Karpas-422 (cell line): ENCODE measurements at regions not wholly inside any gene's neighbourhood (a gene's known extent, or its start where the extent isn't known, plus 50 kb on each side); places are given as distances from the start of the nearest gene placed in this dataset.
A peak's percentile ranks its signal among the peaks of the same experiment; 100 is the strongest.

Experiments
- DNase-seq: peaks from one replicate; pipeline ENCODE4 v3.0.0-alpha.2; 2015
- H2AFZ ChIP-seq: fragments of 200-600 bp; sonication (generic); 2 replicates; pipeline ENCODE4 v1.6.1; 2014; ENCODE audit warnings: antibody characterized with exemption, low read length, mixed read lengths
- H3K27ac ChIP-seq: fragments of 200-600 bp; sonication (generic); 2 replicates; pipeline ENCODE4 v1.5.1; 2014; ENCODE audit warnings: mild to moderate bottlenecking, low read length, moderate library complexity
- H3K27me3 ChIP-seq: fragments of 200-600 bp; sonication (generic); 2 replicates; pipeline ENCODE4 v1.6.1; 2014; ENCODE audit warnings: low read length, mixed read lengths
- H3K36me3 ChIP-seq: fragments of 200-600 bp; sonication (generic); 2 replicates; pipeline ENCODE4 v1.6.1; 2014; ENCODE audit warnings: low read length, mixed read lengths; ENCODE audit not compliant: insufficient read depth
- H3K4me1 ChIP-seq: fragments of 200-600 bp; sonication (generic); 2 replicates; pipeline ENCODE4 v1.6.1; 2014; ENCODE audit warnings: mild to moderate bottlenecking, low read length, mixed read lengths
- H3K4me2 ChIP-seq: fragments of 200-600 bp; sonication (generic); 2 replicates; pipeline ENCODE4 v1.6.1; 2014; ENCODE audit warnings: low read length, low read depth, mild to moderate bottlenecking; ENCODE audit not compliant: poor library complexity, severe bottlenecking
- H3K4me3 ChIP-seq: fragments of 200-600 bp; sonication (generic); 2 replicates; pipeline ENCODE4 v1.5.1; 2014; ENCODE audit warnings: mild to moderate bottlenecking, antibody characterized with exemption, low read length, mixed read lengths
- H3K79me2 ChIP-seq: fragments of 200-600 bp; sonication (generic); 2 replicates; pipeline ENCODE4 v1.6.1; 2014; ENCODE audit warnings: mild to moderate bottlenecking, low read length, mixed read lengths
- H3K9ac ChIP-seq: fragments of 200-600 bp; sonication (generic); 2 replicates; pipeline ENCODE4 v1.6.0; 2014; ENCODE audit warnings: low read length
- H3K9me2 ChIP-seq: fragments of 200-600 bp; sonication (generic), shearing (Covaris generic); replicated peaks from 2 replicates; pipeline ENCODE4 v1.6.0; 2014; ENCODE audit warnings: mild to moderate bottlenecking, low read length, moderate library complexity; ENCODE audit not compliant: insufficient read depth
- H3K9me3 ChIP-seq: fragments of 300-700, 200-600 bp; sonication (generic); 2 replicates; pipeline ENCODE4 v1.6.1; 2014; ENCODE audit warnings: low read length, mixed read lengths
- H4K20me1 ChIP-seq: fragments of 200-600 bp; sonication (generic); 2 replicates; pipeline ENCODE4 v1.6.1; 2014; ENCODE audit warnings: mild to moderate bottlenecking, antibody characterized with exemption, low read length, low read depth; ENCODE audit not compliant: insufficient read depth

DNA sequence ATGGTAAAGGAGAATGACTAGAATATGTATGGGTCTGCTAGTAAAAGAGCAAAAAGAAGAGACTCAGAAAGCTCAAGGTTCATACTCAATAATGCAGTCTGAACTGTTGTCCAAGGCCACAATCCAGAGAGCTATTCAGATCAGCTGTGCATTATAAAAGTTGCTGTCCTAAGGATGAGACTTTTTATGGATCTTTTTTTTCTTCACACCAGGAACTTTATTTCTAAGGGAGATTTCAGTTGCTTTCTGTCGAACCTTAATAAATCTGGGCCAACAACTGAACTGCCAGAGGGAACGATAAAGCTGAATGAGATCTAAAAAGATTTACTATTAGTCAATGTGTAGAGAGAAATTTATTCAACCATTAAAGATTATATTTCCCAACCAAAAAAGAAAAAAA lies 948.3 kb upstream of the NOVA1 start:
- Histone ChIP-seq H3K36me3 (no peaks in the 10 kb centered on the region), H3K9me3 (peaks cover 55% of the 10 kb centered on the region), H3K4me3 (no peak overlapping the region), H3K79me2 (no peaks in the 10 kb centered on the region), H3K9ac (no peak overlapping the region), H3K4me1 (no peaks in the 10 kb centered on the region), H4K20me1 (no peaks in the 10 kb centered on the region), H3K27me3 (no peaks in the 10 kb centered on the region), H3K27ac (no peak overlapping the region), H3K4me2 (no peak overlapping the region), H3K9me2 (no peaks in the 10 kb centered on the region), H2AFZ (no peak overlapping the region)
- DNase-seq = no peak

DNA sequence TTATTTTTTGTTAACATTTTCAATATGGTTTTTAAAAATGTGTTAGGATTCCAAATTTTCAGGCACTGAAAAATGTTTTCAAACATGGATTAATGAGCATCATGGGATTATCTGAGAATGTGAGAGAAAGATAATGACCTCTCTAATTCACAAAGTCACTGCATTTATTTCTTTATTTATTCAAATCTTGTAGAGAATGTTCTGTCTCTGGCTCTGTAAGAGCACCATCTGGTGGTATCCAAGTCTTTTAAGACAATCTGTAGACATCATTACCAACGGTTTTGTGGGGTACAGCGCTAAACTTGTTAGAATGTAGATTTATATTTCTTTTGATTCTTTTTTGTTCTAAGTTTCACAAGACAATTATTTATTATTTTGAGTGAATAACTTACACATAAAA lies 956.0 kb upstream of the NOVA1 start:
- no peak for DNase-seq
- Histone ChIP-seq H3K27ac (no peak overlapping the region), H3K4me1 (no peaks in the 10 kb centered on the region), H3K9me2 (no peaks in the 10 kb centered on the region), H3K4me3 (no peak overlapping the region), H3K27me3 (no peaks in the 10 kb centered on the region), H3K36me3 (no peaks in the 10 kb centered on the region), H4K20me1 (no peaks in the 10 kb centered on the region), H3K9ac (no peak overlapping the region), H3K4me2 (no peak overlapping the region), H2AFZ (no peak overlapping the region), H3K9me3 (peaks cover 68% of the 10 kb centered on the region), H3K79me2 (no peaks in the 10 kb centered on the region)

DNA sequence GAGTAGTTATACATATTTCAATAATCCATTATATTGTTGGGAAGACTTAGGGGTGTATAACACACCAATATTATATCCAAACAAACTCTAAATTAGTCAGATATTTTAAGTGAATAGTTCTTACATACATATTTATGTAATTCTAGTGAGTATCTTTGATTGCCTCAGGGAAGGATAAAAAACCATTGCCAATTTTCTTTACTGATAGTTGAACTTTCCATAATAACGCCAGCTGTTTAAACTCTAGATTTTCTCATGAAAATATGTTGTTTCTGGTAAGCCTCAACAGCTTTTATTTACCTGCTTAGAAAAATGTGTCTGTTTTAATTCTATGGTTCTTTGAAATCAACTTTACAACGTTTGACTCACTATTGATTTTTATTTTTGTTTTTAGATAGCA lies 959.6 kb upstream of the NOVA1 start:
- Histone ChIP-seq H3K79me2 (no peaks in the 10 kb centered on the region), H3K27ac (no peak overlapping the region), H3K9me3 (peaks cover 78% of the 10 kb centered on the region), H3K4me3 (no peak overlapping the region), H3K9me2 (no peaks in the 10 kb centered on the region), H3K36me3 (no peaks in the 10 kb centered on the region), H2AFZ (no peak overlapping the region), H3K9ac (no peak overlapping the region), H3K27me3 (no peaks in the 10 kb centered on the region), H3K4me2 (no peak overlapping the region), H3K4me1 (no peaks in the 10 kb centered on the region), H4K20me1 (no peaks in the 10 kb centered on the region)
- DNase-seq = no peak

DNA sequence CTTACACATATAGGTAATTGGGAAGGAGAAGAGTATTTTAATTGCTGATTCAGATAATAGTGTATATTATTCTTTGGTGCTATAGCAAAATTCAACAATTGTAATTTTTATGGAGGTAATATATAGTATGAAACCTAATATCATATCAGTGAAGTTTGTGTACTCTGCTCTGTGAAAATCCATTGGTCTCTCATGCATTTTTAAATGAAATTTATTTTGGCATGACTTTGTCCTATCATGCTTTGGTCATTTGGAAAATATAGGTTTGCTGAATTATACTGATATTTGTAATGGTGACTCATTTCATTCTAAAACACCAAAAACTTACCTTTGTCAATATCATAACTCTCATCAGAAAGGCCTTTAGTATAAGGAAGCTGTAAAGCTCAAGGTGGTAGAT lies 962.0 kb upstream of the NOVA1 start:
- no peaks in the 10 kb centered on the region for H3K79me2 ChIP-seq

DNA sequence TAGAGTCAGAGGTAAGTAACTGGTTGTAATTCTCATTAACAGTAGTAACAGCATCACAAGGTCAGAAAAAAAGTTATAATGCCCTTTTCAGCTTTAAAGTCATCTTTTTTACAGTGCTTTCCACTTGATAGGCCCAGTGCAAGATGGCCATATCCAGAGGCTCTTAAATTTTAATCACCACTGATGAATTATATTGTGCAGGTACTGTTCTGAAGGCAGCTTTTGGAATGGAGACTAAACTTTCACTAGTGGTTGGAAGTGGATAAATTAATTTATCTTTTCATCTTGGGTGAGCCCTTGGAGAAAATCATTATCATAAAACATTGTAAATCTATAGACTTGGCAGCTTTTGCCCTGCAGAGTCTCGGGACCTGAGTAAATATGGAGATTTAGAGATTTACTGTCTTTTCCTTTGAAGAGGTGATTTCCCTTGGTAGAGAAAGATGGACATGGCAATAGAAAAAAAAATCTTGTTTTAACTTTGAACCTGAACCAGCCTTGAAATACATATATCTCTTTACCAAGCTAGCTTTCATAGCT lies 969.1 kb upstream of the NOVA1 start:
- no peak overlapping the region for H3K9ac ChIP-seq
- H3K36me3 ChIP-seq = no peaks in the 10 kb centered on the region

More for the DNA sequence above, 962.0 kb upstream of the NOVA1 start:
- Histone ChIP-seq H3K9me2 (no peaks in the 10 kb centered on the region), H3K4me2 (no peak overlapping the region), H3K27ac (no peak overlapping the region), H3K4me1 (no peaks in the 10 kb centered on the region), H3K27me3 (no peaks in the 10 kb centered on the region), H3K36me3 (no peaks in the 10 kb centered on the region), H3K4me3 (no peak overlapping the region; the same call in 1 of the 2 replicates), H4K20me1 (no peaks in the 10 kb centered on the region), H2AFZ (no peak overlapping the region), H3K9ac (no peak overlapping the region), H3K9me3 (peaks cover 78% of the 10 kb centered on the region)
- DNase-seq = no peak

DNA sequence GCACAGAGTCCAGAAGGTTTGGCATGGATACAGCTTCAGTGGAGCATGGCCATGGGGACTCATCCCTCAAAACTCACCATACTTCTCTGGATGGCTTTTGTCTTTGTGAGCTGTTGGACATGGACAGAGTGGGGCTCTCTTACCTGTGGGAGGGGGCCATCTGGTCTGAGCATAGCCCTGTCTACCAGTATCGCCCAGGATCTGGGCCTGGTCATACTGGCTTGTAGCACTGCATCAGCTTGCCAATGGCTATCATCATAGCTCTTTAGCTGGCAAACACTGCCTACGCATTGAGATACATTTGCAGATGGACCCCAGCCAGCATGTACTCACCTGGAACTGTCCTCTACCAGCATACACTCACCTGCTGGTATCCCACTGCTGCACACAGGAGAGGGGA lies 975.2 kb upstream of the NOVA1 start:
- H3K27me3 ChIP-seq = no peaks in the 10 kb centered on the region
- H3K36me3 ChIP-seq = no peaks in the 10 kb centered on the region
- no peaks in the 10 kb centered on the region for H3K4me1 ChIP-seq
- no peaks in the 10 kb centered on the region for H3K9me2 ChIP-seq
- H3K4me3 ChIP-seq = no peak overlapping the region
- H3K9me3 ChIP-seq = peaks cover 70% of the 10 kb centered on the region
- no peaks in the 10 kb centered on the region for H3K79me2 ChIP-seq
- H2AFZ ChIP-seq = no peak overlapping the region
- no peak overlapping the region for H3K27ac ChIP-seq
- DNase-seq = no peak
- no peak overlapping the region for H3K4me2 ChIP-seq
- H4K20me1 ChIP-seq = no peaks in the 10 kb centered on the region
- H3K9ac ChIP-seq = no peak overlapping the region

More for the DNA sequence above, 969.1 kb upstream of the NOVA1 start:
- Histone ChIP-seq H2AFZ (no peak overlapping the region), H3K4me2 (no peak overlapping the region), H3K9me2 (no peaks in the 10 kb centered on the region), H3K27me3 (no peaks in the 10 kb centered on the region), H3K4me1 (no peaks in the 10 kb centered on the region), H3K4me3 (no peak overlapping the region), H3K27ac (no peak overlapping the region), H4K20me1 (no peaks in the 10 kb centered on the region), H3K9me3 (peaks cover 65% of the 10 kb centered on the region), H3K79me2 (no peaks in the 10 kb centered on the region)
- DNase-seq = no peak

DNA sequence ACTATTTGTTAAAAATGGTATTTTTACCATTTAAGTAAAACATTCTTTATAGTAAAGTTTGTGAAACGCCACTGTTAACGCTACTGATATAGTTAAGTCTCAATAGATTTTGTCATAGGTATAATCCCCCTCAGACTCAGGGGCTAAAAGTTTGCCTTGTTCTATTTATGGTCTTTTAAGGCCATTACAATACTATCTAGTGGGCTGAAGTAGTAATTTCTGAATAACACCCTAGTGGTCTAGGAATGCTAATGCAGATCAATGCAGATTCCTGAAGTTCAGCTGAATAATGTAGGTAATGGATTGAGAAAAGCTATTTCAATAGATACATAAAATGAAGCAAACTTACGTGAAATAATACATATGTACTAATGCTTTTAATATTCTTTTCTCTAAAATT lies 989.3 kb upstream of the NOVA1 start:
- DNase-seq = no peak
- Histone ChIP-seq H4K20me1 (no peaks in the 10 kb centered on the region), H3K9me2 (no peaks in the 10 kb centered on the region)

DNA sequence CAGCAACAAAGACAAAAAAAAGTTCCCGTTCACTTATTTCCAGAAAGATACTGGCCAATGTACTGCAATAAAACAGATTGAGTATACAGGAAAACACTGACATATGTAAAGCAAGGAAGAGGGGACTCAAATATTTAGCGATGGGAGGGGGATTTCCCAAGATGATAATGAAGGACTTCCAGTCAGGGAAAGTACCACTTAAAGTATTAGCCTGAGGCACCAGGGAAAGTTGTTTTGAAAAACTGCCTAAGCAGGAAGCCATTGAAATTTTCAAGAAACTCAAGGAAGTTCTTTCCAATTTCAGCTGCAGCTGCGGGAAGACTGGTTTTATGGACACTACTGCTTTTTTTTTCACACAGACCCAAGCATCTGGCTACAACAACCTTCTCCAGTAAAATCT lies 1007.4 kb upstream of the NOVA1 start:
- H4K20me1 ChIP-seq = no peaks in the 10 kb centered on the region
- no peak overlapping the region for H3K9ac ChIP-seq
- H2AFZ ChIP-seq = no peak overlapping the region
- H3K79me2 ChIP-seq = no peaks in the 10 kb centered on the region
- no peaks in the 10 kb centered on the region for H3K27me3 ChIP-seq
- no peak overlapping the region for H3K4me2 ChIP-seq
- H3K36me3 ChIP-seq = no peaks in the 10 kb centered on the region
- no peaks in the 10 kb centered on the region for H3K4me1 ChIP-seq
- peaks cover 57% of the 10 kb centered on the region for H3K9me3 ChIP-seq
- no peak overlapping the region for H3K27ac ChIP-seq
- DNase-seq = no peak
- no peaks in the 10 kb centered on the region for H3K9me2 ChIP-seq
- H3K4me3 ChIP-seq = no peak overlapping the region

More for the DNA sequence above, 989.3 kb upstream of the NOVA1 start:
- Histone ChIP-seq H2AFZ (no peak overlapping the region), H3K36me3 (no peaks in the 10 kb centered on the region), H3K9ac (no peak overlapping the region), H3K27me3 (no peaks in the 10 kb centered on the region), H3K4me3 (peak overlapping the region; percentile 18; the same call in 1 of the 2 replicates), H3K9me3 (peaks cover 55% of the 10 kb centered on the region), H3K79me2 (no peaks in the 10 kb centered on the region), H3K4me2 (no peak overlapping the region), H3K4me1 (no peaks in the 10 kb centered on the region), H3K27ac (no peak overlapping the region)

DNA sequence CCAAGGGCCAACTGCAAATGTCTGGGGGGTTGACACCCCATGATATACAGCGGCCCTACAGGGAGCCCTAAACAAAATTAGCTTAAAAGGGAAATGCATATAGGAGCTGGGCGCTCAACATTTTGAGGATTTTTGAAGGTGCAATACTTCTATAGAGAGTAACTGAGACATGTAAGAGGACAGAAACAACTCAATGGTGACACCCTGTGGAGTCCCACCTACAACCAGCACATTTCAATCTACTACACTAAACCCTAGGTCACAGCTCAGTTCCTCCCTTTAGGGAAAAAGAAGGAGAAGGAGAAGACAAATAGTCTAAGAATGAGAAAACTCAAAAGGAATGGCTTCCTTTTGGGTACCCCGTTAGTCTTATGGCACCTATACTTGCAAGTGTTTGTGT lies 1010.5 kb upstream of the NOVA1 start:
- Histone ChIP-seq H3K27me3 (no peaks in the 10 kb centered on the region), H4K20me1 (no peaks in the 10 kb centered on the region), H3K9ac (no peak overlapping the region)

More for the DNA sequence above, 1010.5 kb upstream of the NOVA1 start:
- H3K79me2 ChIP-seq = no peaks in the 10 kb centered on the region
- no peak overlapping the region for H3K27ac ChIP-seq
- H3K4me2 ChIP-seq = no peak overlapping the region
- no peaks in the 10 kb centered on the region for H3K9me2 ChIP-seq
- H3K9me3 ChIP-seq = peaks cover 56% of the 10 kb centered on the region
- H2AFZ ChIP-seq = no peak overlapping the region
- H3K4me3 ChIP-seq = no peak overlapping the region
- H3K4me1 ChIP-seq = no peaks in the 10 kb centered on the region
- DNase-seq = no peak
- no peaks in the 10 kb centered on the region for H3K36me3 ChIP-seq
